GM12878 (cell line): ENCODE measurements at regions not wholly inside any gene's neighbourhood (a gene's known extent, or its start where the extent isn't known, plus 50 kb on each side); places are given as distances from the start of the nearest gene placed in this dataset.
A peak's percentile ranks its signal among the peaks of the same experiment; 100 is the strongest.

Source experiments
- ATAC-seq: fragments of 200-7000 bp; cut with Tn5 transposase; 3 replicates; pipeline ENCODE4 v1.9.1; 2020; ENCODE audit warnings: mild to moderate bottlenecking, moderate library complexity
- BruUV-seq: library from RNA; stranded (reverse); fragments of 400-500 nt; replicated peaks from 2 replicates; lab custom pipeline; 2021; lab: Mats Ljungman, UMichigan
- CTCF ChIA-PET: fragments of 300-600 bp; sonication (Branson Sonifier 250); formaldehyde crosslinking; extraction: SDS; loops from one replicate; lab custom pipeline; 2021; ENCODE audit warnings: inconsistent platforms; lab: Yijun Ruan, JAX
- POLR2A ChIA-PET: fragments of 350-600 bp; formaldehyde crosslinking; extraction: SDS; loops from one replicate; lab custom pipeline; 2021; ENCODE audit warnings: inconsistent platforms; lab: Charles Lee
- RAD21 ChIA-PET: fragments of 300-600 bp; sonication (Branson Sonifier 250); formaldehyde crosslinking; loops from one replicate; lab custom pipeline; 2023; ENCODE audit warnings: antibody characterized with exemption; ENCODE audit not compliant: unreplicated experiment; lab: Charles Lee
- SMC1A ChIA-PET: fragments of 300-600 bp; sonication (Branson Sonifier 250); formaldehyde crosslinking; loops from one replicate; lab custom pipeline; 2023; ENCODE audit not compliant: unreplicated experiment, uncharacterized antibody; lab: Charles Lee
- DNase-seq: peaks from one replicate; pipeline ENCODE4 v3.0.0-alpha.2; 2011; ENCODE audit warnings: low read depth, low spot score
- FAIRE-seq: peaks from 3 replicates; lab custom pipeline; 2011; peaks lifted over from hg19 to GRCh38; lab: Jason Lieb, UNC
- H2AFZ ChIP-seq: 2 replicates; pipeline ENCODE4 v1.6.0; 2011; ENCODE audit warnings: low read depth, low read length, control low read depth; ENCODE audit not compliant: control insufficient read depth
- H3K27ac ChIP-seq: 2 replicates; pipeline ENCODE4 v1.5.1; 2011; ENCODE audit warnings: control low read depth; ENCODE audit not compliant: control insufficient read depth, insufficient read depth
- H3K27me3 ChIP-seq, 2 experiments: replicated peaks in 1 of 2; 2 replicates each; pipeline versions ENCODE4 v1.6.0 to v1.6.1; 2011; ENCODE audit warnings: low read length in 1 of 2; ENCODE audit not compliant: control insufficient read depth in 2 of 2, insufficient read depth in 2 of 2
- H3K36me3 ChIP-seq, 2 experiments: 2 replicates each; pipeline ENCODE4 v1.5.1; 2011; ENCODE audit warnings: low read length in 1 of 2; ENCODE audit not compliant: control insufficient read depth in 2 of 2, insufficient read depth in 2 of 2
- H3K4me1 ChIP-seq: 2 replicates; pipeline ENCODE4 v1.6.1; 2011; ENCODE audit warnings: mild to moderate bottlenecking, low read length, moderate library complexity, mixed read lengths; ENCODE audit not compliant: control insufficient read depth, insufficient read depth
- H3K4me2 ChIP-seq: 2 replicates; pipeline ENCODE4 v1.6.0; 2011; ENCODE audit warnings: control low read depth; ENCODE audit not compliant: control insufficient read depth, insufficient read depth
- H3K4me3 ChIP-seq: fragments of 200-600 bp; sonication (generic); 2 replicates; pipeline ENCODE4 v1.5.1; 2016
- H3K79me2 ChIP-seq: 2 replicates; pipeline ENCODE4 v1.6.0; 2011; ENCODE audit warnings: low read length; ENCODE audit not compliant: control insufficient read depth, insufficient read depth
- H3K9ac ChIP-seq: 2 replicates; pipeline ENCODE4 v1.8.0; 2011; ENCODE audit warnings: low read length, control low read depth, mixed read lengths; ENCODE audit not compliant: control insufficient read depth, insufficient read depth
- H3K9me3 ChIP-seq: replicated peaks from 3 replicates; pipeline ENCODE4 v1.5.1; 2011; ENCODE audit warnings: mild to moderate bottlenecking, low read length; ENCODE audit not compliant: control insufficient read depth, insufficient read depth
- H4K20me1 ChIP-seq: 2 replicates; pipeline ENCODE4 v1.6.0; 2011; ENCODE audit not compliant: control insufficient read depth, insufficient read depth
- CBFB ChIP-seq: IDR thresholded peaks from 2 replicates; pipeline ENCODE4 v1.6.1; 2016; ENCODE audit warnings: antibody characterized with exemption, low read depth
- CREB1 ChIP-seq: IDR thresholded peaks from 2 replicates; pipeline ENCODE4 v1.6.1; 2012; ENCODE audit warnings: low read depth, mild to moderate bottlenecking, inconsistent platforms
- EED ChIP-seq: sonication (generic); IDR thresholded peaks from 2 replicates; pipeline ENCODE4 v1.6.1; 2016; ENCODE audit warnings: antibody characterized with exemption, low read depth
- HSF1 ChIP-seq: fragments of 150-350 bp; IDR thresholded peaks from 2 replicates; pipeline ENCODE4 v1.6.1; 2014; ENCODE audit warnings: mild to moderate bottlenecking, low read depth, low read length
- IKZF1 ChIP-seq: fragments of 450-650 bp; conservative IDR thresholded peaks from 2 replicates; pipeline ENCODE4 v1.6.1; 2017; ENCODE audit warnings: antibody characterized with exemption, mild to moderate bottlenecking
- IKZF2 ChIP-seq, 2 experiments: fragments of 450-650 bp; IDR thresholded peaks; 2 replicates each; pipeline ENCODE4 v1.6.1; 2017; ENCODE audit warnings: mild to moderate bottlenecking in 2 of 2, moderate library complexity in 2 of 2
- JUNB ChIP-seq: IDR thresholded peaks from 2 replicates; pipeline ENCODE4 v1.6.1; 2016; ENCODE audit warnings: antibody characterized with exemption, mild to moderate bottlenecking
- MYB ChIP-seq: fragments of 150-350 bp; IDR thresholded peaks from 2 replicates; pipeline ENCODE4 v1.6.1; 2014; ENCODE audit warnings: mild to moderate bottlenecking, low read depth, low read length, borderline replicate concordance
- RUNX3 ChIP-seq: IDR thresholded peaks from 2 replicates; pipeline ENCODE4 v1.6.1; 2012; ENCODE audit warnings: low read length, inconsistent platforms
- SIX5 ChIP-seq: IDR thresholded peaks from 2 replicates; pipeline ENCODE4 v1.6.1; 2011; ENCODE audit warnings: mild to moderate bottlenecking, low read depth, low read length, moderate library complexity; ENCODE audit not compliant: severe bottlenecking
- USF1 ChIP-seq: IDR thresholded peaks from 2 replicates; pipeline ENCODE4 v1.6.1; 2011; ENCODE audit warnings: borderline replicate concordance, low read depth, mild to moderate bottlenecking, moderate library complexity, mixed read lengths, low read length; ENCODE audit not compliant: insufficient read depth; ENCODE audit errors: extremely low read length
- USF2 ChIP-seq: IDR thresholded peaks from 2 replicates; pipeline ENCODE4 v1.6.1; 2011; ENCODE audit warnings: low read depth, low read length, improper control_type of control experiment, borderline replicate concordance
- ZBTB4 ChIP-seq: fragments of 450-650 bp; formaldehyde crosslinking; IDR thresholded peaks from 2 replicates; pipeline ENCODE4 v1.4.0; 2022; ENCODE audit warnings: mild to moderate bottlenecking, moderate library complexity
- WGBS: methylation state at CpG from one replicate; pipeline ENCODE4 v1.1.6; 2016; ENCODE audit warnings: low lambda C conversion rate; ENCODE audit not compliant: insufficient replicate concordance, insufficient coverage; ENCODE audit errors: missing lambda C conversion rate; 5-methylcytosine and 5-hydroxymethylcytosine counted together
- in situ Hi-C: fragments of 300-500 bp; cut with MboI; formaldehyde crosslinking; loops from 9 replicates; pipeline ENCODE4 v1.14.3; 2018; ENCODE audit warnings: mixed read lengths
- intact Hi-C: fragments of 100-400 bp; cut with micrococcal nuclease; formaldehyde crosslinking; loops from one replicate; pipeline ENCODE4 v1.14.2; 2022; ENCODE audit not compliant: unreplicated experiment
- TF ChIP-seq, protein P1 (sequence below): IDR thresholded peaks from 2 replicates; pipeline ENCODE4 v1.6.1; 2011; ENCODE audit warnings: mild to moderate bottlenecking, low read depth, low read length, moderate library complexity; ENCODE audit not compliant: insufficient replicate concordance

GRCh38 chr9:99592834-99593574, 228.7 kb upstream of the NR4A3 start:
- RAD21 ChIA-PET, result interaction anchor here (0.7 to 2.2 kb wide), 9 partner anchors 10 to 237 kb away, joined by 3 to 17 read pairs (median 3); no protein-coding TSS in a partner anchor
- Histone ChIP-seq H3K4me1 (peaks cover 13% of the 10 kb centered on the region; the same call in 1 of the 2 replicates), H3K4me3 (no peak overlapping the region), H3K36me3 (no peaks in the 10 kb centered on the region), H3K27ac (peak overlapping the region; percentile 30; the same call in 1 of the 2 replicates), H2AFZ (peak overlapping the region; percentile 15; the same call in 1 of the 2 replicates), H3K79me2 (no peaks in the 10 kb centered on the region), H3K4me2 (no peak overlapping the region), H3K27me3 (no peaks in the 10 kb centered on the region), H4K20me1 (no peaks in the 10 kb centered on the region), H3K9ac (no peak overlapping the region), H3K9me3 (no peaks in the 10 kb centered on the region)
- 20% methylated on average over 4 of the region's 4 CpGs for WGBS
- SMC1A ChIA-PET, result interaction anchor here (0.6 to 2.5 kb wide), 14 partner anchors 11 to 626 kb away, joined by 3 to 13 read pairs (median 7); no protein-coding TSS in a partner anchor
- CTCF ChIA-PET, result interaction anchor here (0.9 to 2.7 kb wide), 7 partner anchors 10 to 409 kb away, joined by 3 to 7 read pairs (median 3); no protein-coding TSS in a partner anchor
- intact Hi-C loops (loop anchor here (2.0 to 5.0 kb wide), 4 partner anchors 40 to 229 kb away; partner anchors contain the start of gene NR4A3), in situ Hi-C loops (no loop called here)
- ATAC-seq (peak; percentile 78), FAIRE-seq (no peak), DNase-seq (no peak)
- POLR2A ChIA-PET, result interaction anchor here (0.7 to 1.6 kb wide), 6 partner anchors 42 to 418 kb away, joined by 3 to 5 read pairs (median 4); no protein-coding TSS in a partner anchor
- BruUV-seq, result no TSS peak
- TF ChIP-seq CBFB, result 0 out of 2 replicates have a peak, but pooled peaks have one; percentile 16
- peak; percentile 54 for TF ChIP-seq JUNB
- no peak for TF ChIP-seq MYB
- TF ChIP-seq IKZF2 (IDR thresholded peaks at IDR 0.05), result peak; percentile 66 to 76
- TF ChIP-seq HSF1, result no peak
- peak; percentile 70 for TF ChIP-seq IKZF1
- 0 out of 2 replicates have a peak, but pooled peaks have one; percentile 35 for TF ChIP-seq EED
- 0 out of 2 replicates have a peak, but pooled peaks have one; percentile 33 for TF ChIP-seq CREB1
- TF ChIP-seq ZBTB4, result no peak
- TF ChIP-seq SIX5, result no peak
- TF ChIP-seq RUNX3, result peak; percentile 73; the same call in 1 of the 2 replicates
- no peak for TF ChIP-seq USF1
- TF ChIP-seq, protein P1, sequence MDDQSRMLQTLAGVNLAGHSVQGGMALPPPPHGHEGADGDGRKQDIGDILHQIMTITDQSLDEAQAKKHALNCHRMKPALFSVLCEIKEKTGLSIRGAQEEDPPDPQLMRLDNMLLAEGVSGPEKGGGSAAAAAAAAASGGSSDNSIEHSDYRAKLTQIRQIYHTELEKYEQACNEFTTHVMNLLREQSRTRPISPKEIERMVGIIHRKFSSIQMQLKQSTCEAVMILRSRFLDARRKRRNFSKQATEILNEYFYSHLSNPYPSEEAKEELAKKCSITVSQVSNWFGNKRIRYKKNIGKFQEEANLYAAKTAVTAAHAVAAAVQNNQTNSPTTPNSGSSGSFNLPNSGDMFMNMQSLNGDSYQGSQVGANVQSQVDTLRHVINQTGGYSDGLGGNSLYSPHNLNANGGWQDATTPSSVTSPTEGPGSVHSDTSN, result no peak
- peak; percentile 8; the same call in 1 of the 2 replicates for TF ChIP-seq USF2
